Psoas muscle (tissue), 7 donors: ENCODE measurements at regions not wholly inside any gene's neighbourhood (a gene's known extent, or its start where the extent isn't known, plus 50 kb on each side); places are given as distances from the start of the nearest gene placed in this dataset.
"Not testable (repeated sequence)": the region's sequence is repeated elsewhere in the genome, so short reads cannot be mapped to it uniquely, and the experiment has no call there.

Experiments used
- ATAC-seq, 4 donors: fragments of 200-7000 bp; cut with Tn5 transposase; one replicate each; pipeline ENCODE4 v1.9.1; 2020; ENCODE audit warnings: moderate library complexity in 3 of 4, mild to moderate bottlenecking in 2 of 4
- DNase-seq, 2 donors: peaks; one replicate each; pipeline ENCODE4 v3.0.0-alpha.2; 2020
- H3K27ac ChIP-seq: fragments of 200-600 bp; one replicate; pipeline ENCODE4 v1.8.0; 2022
- H3K27me3 ChIP-seq, 3 donors: fragments of 200-600 bp in 1 of 3; one replicate each; pipeline versions ENCODE4 v1.6.1 to v1.8.0; 2013 to 2022; ENCODE audit warnings: low read length in 2 of 3, mild to moderate bottlenecking in 2 of 3, moderate library complexity in 1 of 3; ENCODE audit not compliant: insufficient read depth in 3 of 3
- H3K36me3 ChIP-seq, 2 donors: fragments of 200-600 bp in 1 of 2; one replicate each; pipeline versions ENCODE4 v1.6.1 to v1.8.0; 2013 to 2022; ENCODE audit warnings: low read depth in 1 of 2, mild to moderate bottlenecking in 1 of 2, moderate library complexity in 1 of 2; ENCODE audit not compliant: insufficient read depth in 1 of 2
- H3K4me1 ChIP-seq: fragments of 200-600 bp; one replicate; pipeline ENCODE4 v1.8.0; 2022
- H3K4me3 ChIP-seq: fragments of 200-600 bp; one replicate; pipeline ENCODE4 v1.8.0; 2022; ENCODE audit warnings: mild to moderate bottlenecking
- H3K9me3 ChIP-seq: fragments of 200-600 bp; one replicate; pipeline ENCODE4 v1.8.0; 2022
- CTCF ChIP-seq: fragments of 200-600 bp; IDR thresholded peaks from one replicate; pipeline ENCODE4 v1.8.0; 2022; ENCODE audit warnings: antibody characterized with exemption
- WGBS, 3 donors: extraction: QIAGEN DNeasy Blood & Tissue Kit; methylation state at CpG; one replicate each; pipeline versions ENCODE4 v1.1.6 to v1.1.7; 2013; 5-methylcytosine and 5-hydroxymethylcytosine counted together
- intact Hi-C, 2 donors: fragments of 100-400 bp; cut with DNase I; formaldehyde crosslinking; loops; one replicate each; pipeline versions ENCODE4 v1.11.0 to v1.14.2; 2022
- donor health status: healthy with polysubstance abuse.
- donor health status: DM: no; HTN: no; CAD: no; lungs with moderate emphysema.
- donor health status: Bipolar disorder and iron deficiency.
- donor health status: healthy.
- donor health status: DM: yes; HTN: yes; CAD: no.
- donor health status: DM: no; HTN: no; CAD: no.
- donor health status: DM: yes; HTN: yes; CAD: no.

DNA sequence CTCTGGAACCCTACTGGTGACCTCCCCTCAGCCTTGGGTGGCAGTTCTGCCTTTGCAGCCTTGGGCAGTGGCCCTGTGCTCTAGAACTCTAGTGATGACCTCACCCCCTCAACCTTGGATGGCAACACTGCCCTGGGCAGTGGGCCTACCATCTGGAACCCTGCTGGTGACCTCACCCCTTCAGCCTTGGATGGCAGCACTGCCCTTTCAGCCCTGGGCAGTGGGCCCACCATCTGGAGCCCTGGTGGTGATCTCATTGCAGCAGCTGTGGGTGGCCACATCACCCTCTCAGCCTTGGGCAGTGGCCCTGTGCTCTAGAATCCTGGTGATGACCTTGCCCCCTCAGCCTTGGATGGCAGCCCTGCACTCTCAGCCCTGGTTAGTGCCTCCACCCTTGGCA, 129.3 kb downstream of the RBMX2 start:
- DNase-seq (no peak), ATAC-seq (no peak)
- intact Hi-C loops, result loop anchor here in 1 of 2 donors (10.0 kb wide), 1 partner anchor 384 kb away; no protein-coding TSS in a partner anchor
- H3K4me1 ChIP-seq, result no peaks in the 10 kb centered on the region
- no peaks in the 10 kb centered on the region for H3K36me3 ChIP-seq
- H3K9me3 ChIP-seq, result no peaks in the 10 kb centered on the region
- TF ChIP-seq CTCF, result no peak
- H3K27me3 ChIP-seq, result no peaks in the 10 kb centered on the region
- no peak overlapping the region for H3K4me3 ChIP-seq
- no peak overlapping the region for H3K27ac ChIP-seq

- 13 to 29% (median 14%) methylated on average over 15 of the region's 15 CpGs for WGBS, 3 donors
- Histone ChIP-seq H3K9me3 (no peaks in the 10 kb centered on the region), H3K27me3 (no peaks in the 10 kb centered on the region), H3K4me3 (no peak overlapping the region), H3K27ac (no peak overlapping the region), H3K4me1 (no peaks in the 10 kb centered on the region), H3K36me3 (no peaks in the 10 kb centered on the region)
- peak; percentile 62 for TF ChIP-seq CTCF
- DNase-seq (peak; percentile 20 to 42), ATAC-seq (peak in 2 of 4 donors; percentile 37 to 39)
- intact Hi-C loops, result loop anchor here (2.0 to 10.0 kb wide), 2 partner anchors 375 to 377 kb away; no protein-coding TSS in a partner anchor
Measured at GRCh38 chrX:130539721-130540321, 138.0 kb downstream of the RBMX2 start.

DNA sequence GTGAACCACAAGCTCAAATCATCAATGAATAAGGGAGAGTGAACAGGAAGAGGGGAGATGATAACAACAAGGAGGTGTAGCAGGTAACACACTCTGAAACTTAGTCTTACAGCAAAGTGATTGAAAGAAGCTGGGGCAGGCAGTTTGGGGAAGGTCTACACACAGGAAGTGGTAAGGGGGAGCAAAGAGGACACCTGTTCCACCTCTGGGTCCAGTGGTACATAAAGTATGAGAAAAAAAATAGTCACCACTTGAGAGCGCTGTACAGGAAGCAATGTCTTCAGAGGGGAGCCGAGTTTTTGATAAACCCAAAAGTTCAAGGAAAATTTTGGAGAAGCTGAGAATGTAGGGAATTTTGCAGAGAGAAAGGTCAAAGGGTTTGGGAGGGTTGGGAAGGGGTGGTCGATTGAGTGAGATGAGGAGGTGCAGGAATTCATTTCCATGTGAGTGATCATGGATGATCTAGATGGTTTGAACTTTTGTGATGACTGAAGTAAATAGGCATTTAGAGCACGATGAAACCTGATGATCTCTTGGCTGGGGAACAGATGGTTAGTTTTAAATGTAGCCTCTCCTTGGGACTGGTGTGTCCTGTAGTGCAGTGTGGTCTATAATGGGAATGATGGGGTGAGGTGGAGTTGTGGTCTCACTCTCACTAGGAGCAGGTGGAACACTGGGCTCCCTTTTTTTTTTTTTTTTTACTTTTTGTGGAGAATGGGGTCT, 142.0 kb downstream of the RBMX2 start:
- Histone ChIP-seq H3K4me1 (no peaks in the 10 kb centered on the region), H3K9me3 (no peaks in the 10 kb centered on the region), H3K36me3 (no peaks in the 10 kb centered on the region), H3K4me3 (no peak overlapping the region), H3K27me3 (no peaks in the 10 kb centered on the region), H3K27ac (no peak overlapping the region)
- intact Hi-C loops, result no loop called here
- 43 to 71% (median 57%) methylated on average over 4 of the region's 4 CpGs for WGBS, 3 donors
- no peak for DNase-seq
- no peak for ATAC-seq
- no peak for TF ChIP-seq CTCF

DNA sequence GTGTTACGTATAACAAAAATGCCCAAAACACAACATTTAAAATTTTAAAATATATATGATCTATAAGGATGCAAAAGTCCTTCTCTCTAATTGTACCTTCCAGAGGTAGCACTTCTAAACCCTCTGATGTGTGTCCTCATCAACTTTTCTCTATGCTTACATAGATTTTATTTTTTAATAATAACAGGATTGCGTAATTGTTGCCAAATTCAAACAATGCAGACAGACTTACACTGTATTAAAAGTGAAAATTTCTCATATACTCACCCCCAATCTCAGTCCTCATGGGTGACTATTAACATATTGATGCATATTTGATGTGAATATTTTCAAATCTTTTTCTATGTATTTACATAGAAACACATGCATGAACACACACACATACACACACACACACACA, 144.0 kb downstream of the RBMX2 start:
- ATAC-seq (no peak), DNase-seq (no peak)
- peaks cover 0 to 3% (median 0%) of the 10 kb centered on the region in 3 donors for H3K27me3 ChIP-seq
- H3K4me1 ChIP-seq, result no peaks in the 10 kb centered on the region
- no peak overlapping the region for H3K4me3 ChIP-seq
- H3K36me3 ChIP-seq, result no peaks in the 10 kb centered on the region
- 84 to 91% (median 91%) methylated on average over 2 of the region's 2 CpGs for WGBS, 3 donors
- no peak overlapping the region for H3K27ac ChIP-seq
- no peaks in the 10 kb centered on the region for H3K9me3 ChIP-seq
- intact Hi-C loops, result no loop called here
- no peak for TF ChIP-seq CTCF

DNA sequence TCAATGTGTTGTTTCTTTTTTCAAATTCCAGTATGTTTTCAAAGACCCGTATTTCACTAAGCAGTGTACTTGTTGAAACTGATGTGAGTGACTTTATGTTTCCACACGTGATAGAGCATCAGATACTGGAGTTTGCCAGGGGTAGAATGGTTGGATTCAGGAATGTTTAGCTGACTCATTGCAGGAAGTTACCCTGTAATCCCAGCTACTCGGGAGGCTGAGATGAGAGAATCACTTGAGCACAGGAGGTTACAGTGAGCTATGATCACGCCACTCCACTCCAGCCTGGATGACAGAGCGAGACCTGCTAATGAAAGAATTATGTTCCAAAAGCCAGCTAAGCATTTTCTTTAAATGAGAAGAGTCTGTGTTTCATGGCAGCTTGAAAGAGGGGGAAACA, 147.6 kb downstream of the RBMX2 start:
- H3K36me3 ChIP-seq, H3K9me3 ChIP-seq, H3K27me3 ChIP-seq, H3K27ac ChIP-seq, ATAC-seq, H3K4me1 ChIP-seq, intact Hi-C loops, H3K4me3 ChIP-seq, DNase-seq: not testable (repeated sequence)
- 43 to 56% (median 53%) methylated on average over 5 of the region's 5 CpGs for WGBS, 3 donors
